SK-N-SH treated with all-trans-retinoic acid at 6 μM for 48 hours (cell line): ENCODE measurements at regions not wholly inside any gene's neighbourhood (a gene's known extent, or its start where the extent isn't known, plus 50 kb on each side); places are given as distances from the start of the nearest gene placed in this dataset.

Source experiments
- SNAI2 ChIP-seq: fragments of 250-450 bp; sonication (Bioruptor Pico); IDR thresholded peaks from 2 replicates; pipeline ENCODE4 v1.5.0; 2020; ENCODE audit warnings: mild to moderate bottlenecking, moderate library complexity
- TF ChIP-seq, protein P1 (sequence below): fragments of 250-450 bp; sonication (Bioruptor Pico); IDR thresholded peaks from 2 replicates; pipeline ENCODE4 v1.5.0; 2020; ENCODE audit warnings: mild to moderate bottlenecking, moderate library complexity

DNA sequence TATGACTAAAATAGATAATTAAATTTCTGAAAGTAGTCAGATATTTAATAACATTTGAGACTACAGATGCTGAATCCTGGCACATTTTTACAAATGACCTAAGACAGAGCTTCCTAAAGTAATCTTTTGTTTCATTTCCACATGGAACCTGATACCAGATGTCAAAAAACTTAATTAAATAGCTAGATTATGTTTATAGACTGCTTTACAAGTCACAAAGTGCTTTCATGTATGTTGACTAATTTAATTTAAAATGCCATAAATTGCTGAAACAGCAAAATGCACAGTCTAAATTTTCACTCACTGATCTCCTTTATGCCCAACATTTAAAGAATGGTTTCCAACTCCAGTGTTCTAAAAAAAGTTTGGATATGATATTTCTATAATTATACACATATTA is 299.1 kb upstream of the TBX22 start:
- 0 out of 2 replicates have a peak, but pooled peaks have one; percentile 34 for TF ChIP-seq SNAI2 (CRISPR knock-in tag)
- TF ChIP-seq, protein P1, sequence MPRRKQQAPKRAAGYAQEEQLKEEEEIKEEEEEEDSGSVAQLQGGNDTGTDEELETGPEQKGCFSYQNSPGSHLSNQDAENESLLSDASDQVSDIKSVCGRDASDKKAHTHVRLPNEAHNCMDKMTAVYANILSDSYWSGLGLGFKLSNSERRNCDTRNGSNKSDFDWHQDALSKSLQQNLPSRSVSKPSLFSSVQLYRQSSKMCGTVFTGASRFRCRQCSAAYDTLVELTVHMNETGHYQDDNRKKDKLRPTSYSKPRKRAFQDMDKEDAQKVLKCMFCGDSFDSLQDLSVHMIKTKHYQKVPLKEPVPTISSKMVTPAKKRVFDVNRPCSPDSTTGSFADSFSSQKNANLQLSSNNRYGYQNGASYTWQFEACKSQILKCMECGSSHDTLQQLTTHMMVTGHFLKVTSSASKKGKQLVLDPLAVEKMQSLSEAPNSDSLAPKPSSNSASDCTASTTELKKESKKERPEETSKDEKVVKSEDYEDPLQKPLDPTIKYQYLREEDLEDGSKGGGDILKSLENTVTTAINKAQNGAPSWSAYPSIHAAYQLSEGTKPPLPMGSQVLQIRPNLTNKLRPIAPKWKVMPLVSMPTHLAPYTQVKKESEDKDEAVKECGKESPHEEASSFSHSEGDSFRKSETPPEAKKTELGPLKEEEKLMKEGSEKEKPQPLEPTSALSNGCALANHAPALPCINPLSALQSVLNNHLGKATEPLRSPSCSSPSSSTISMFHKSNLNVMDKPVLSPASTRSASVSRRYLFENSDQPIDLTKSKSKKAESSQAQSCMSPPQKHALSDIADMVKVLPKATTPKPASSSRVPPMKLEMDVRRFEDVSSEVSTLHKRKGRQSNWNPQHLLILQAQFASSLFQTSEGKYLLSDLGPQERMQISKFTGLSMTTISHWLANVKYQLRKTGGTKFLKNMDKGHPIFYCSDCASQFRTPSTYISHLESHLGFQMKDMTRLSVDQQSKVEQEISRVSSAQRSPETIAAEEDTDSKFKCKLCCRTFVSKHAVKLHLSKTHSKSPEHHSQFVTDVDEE (CRISPR knock-in tag): peak; percentile 56; the same call in 1 of the 2 replicates
